22Rv1 (cell line): ENCODE measurements at regions not wholly inside any gene's neighbourhood (a gene's known extent, or its start where the extent isn't known, plus 50 kb on each side); places are given as distances from the start of the nearest gene placed in this dataset.
"Not testable (repeated sequence)": the region's sequence is repeated elsewhere in the genome, so short reads cannot be mapped to it uniquely, and the experiment has no call there.

ENCODE experiments used
- H3K27ac ChIP-seq: fragments of 450-650 bp; 2 replicates; pipeline ENCODE4 v1.5.1; 2017
- ZFX ChIP-seq: fragments of 450-650 bp; IDR thresholded peaks from 2 replicates; pipeline ENCODE4 v1.6.1; 2017; ENCODE audit warnings: antibody characterized with exemption, borderline replicate concordance
- TF ChIP-seq, protein P1 (sequence below): fragments of 450-650 bp; IDR thresholded peaks from 2 replicates; pipeline ENCODE4 v1.5.1; 2017; ENCODE audit warnings: mild to moderate bottlenecking

- TF ChIP-seq ZFX = no peak
- TF ChIP-seq, protein P1, sequence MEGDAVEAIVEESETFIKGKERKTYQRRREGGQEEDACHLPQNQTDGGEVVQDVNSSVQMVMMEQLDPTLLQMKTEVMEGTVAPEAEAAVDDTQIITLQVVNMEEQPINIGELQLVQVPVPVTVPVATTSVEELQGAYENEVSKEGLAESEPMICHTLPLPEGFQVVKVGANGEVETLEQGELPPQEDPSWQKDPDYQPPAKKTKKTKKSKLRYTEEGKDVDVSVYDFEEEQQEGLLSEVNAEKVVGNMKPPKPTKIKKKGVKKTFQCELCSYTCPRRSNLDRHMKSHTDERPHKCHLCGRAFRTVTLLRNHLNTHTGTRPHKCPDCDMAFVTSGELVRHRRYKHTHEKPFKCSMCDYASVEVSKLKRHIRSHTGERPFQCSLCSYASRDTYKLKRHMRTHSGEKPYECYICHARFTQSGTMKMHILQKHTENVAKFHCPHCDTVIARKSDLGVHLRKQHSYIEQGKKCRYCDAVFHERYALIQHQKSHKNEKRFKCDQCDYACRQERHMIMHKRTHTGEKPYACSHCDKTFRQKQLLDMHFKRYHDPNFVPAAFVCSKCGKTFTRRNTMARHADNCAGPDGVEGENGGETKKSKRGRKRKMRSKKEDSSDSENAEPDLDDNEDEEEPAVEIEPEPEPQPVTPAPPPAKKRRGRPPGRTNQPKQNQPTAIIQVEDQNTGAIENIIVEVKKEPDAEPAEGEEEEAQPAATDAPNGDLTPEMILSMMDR = peak; percentile 3; the same call in 1 of the 2 replicates
- no peak overlapping the region for H3K27ac ChIP-seq
Measured at GRCh38 chr5:101346906-101347305, 443.8 kb upstream of the ST8SIA4 start.

DNA sequence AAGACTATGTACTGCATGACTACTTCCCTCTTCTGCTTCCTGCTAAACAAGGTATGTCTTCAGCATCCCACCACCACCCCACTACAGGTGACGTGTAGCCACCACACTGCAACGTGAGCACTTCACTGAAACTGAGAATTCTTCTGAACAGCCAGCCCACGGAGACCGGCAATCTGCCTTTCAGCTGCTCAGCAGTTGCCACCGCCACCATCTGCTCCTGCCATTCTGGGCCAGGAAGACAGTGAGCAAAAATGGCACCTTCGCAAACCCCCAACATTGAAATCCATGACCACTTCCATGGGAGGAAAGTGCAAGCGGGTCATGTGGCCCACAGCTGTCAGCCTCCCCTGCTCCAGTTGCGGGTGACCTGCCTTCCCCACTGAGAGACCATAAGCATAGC lies 443.4 kb upstream of the ST8SIA4 start:
- H3K27ac ChIP-seq = no peak overlapping the region
- TF ChIP-seq, protein P1 = no peak
- no peak for TF ChIP-seq ZFX

- no peak overlapping the region for H3K27ac ChIP-seq
- TF ChIP-seq ZFX = no peak
- TF ChIP-seq, protein P1 = no peak
Measured at GRCh38 chr5:101338226-101338625, 435.1 kb upstream of the ST8SIA4 start.

GRCh38 chr5:101327816-101328215 lies 424.7 kb upstream of the ST8SIA4 start:
- TF ChIP-seq ZFX = no peak
- TF ChIP-seq, protein P1 = no peak
- H3K27ac ChIP-seq = no peak overlapping the region

GRCh38 chr5:101326766-101327165 lies 423.7 kb upstream of the ST8SIA4 start:
- H3K27ac ChIP-seq = no peak overlapping the region
- no peak for TF ChIP-seq ZFX
- TF ChIP-seq, protein P1 = no peak

DNA sequence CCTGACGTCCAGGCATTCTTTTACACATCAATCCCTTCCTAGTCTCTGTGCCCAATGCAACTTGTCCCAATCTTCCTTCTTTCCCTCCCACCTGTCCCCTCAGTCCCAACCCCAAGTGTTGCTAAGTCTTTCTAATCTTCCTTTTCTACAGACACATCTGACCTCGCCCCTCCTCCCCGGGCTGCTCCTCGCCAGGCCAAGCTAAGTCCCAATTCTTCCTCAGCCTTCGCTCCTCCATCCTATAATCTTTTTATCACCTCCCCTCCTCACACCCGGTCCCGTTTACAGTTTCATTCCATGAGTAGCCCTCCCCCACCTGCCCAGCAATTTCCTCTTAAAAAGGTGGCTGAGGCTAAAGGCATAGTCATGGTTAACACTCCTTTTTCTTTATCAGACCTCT lies 413.3 kb upstream of the ST8SIA4 start:
- H3K27ac ChIP-seq = not testable (repeated sequence)

GRCh38 chr5:101306391-101307137 lies 403.5 kb upstream of the ST8SIA4 start:
- TF ChIP-seq, protein P1 = no peak
- TF ChIP-seq ZFX = no peak
- peak overlapping the region; percentile 12; the same call in 1 of the 2 replicates for H3K27ac ChIP-seq

DNA sequence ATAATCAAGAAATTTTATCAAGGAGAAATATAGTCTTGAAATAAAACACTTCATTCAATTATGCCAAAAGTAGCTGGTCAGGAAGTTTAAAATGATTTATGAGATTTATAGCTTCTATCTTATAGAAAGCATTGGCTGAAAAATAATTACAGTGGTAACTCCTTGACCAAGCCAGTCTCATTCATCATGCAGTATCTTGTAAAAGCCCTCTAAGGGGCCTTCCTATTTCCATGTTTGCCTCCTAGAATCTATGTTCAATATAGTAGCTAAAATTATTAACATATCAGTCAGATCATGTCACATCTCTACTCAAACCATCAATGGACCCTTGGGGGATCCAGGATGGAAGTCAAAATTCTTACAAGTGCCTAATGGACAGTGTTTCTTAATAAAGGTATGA lies 393.4 kb upstream of the ST8SIA4 start:
- no peak overlapping the region for H3K27ac ChIP-seq
- TF ChIP-seq, protein P1 = no peak
- no peak for TF ChIP-seq ZFX
